Astrocyte of the cerebellum (primary cell): ENCODE measurements at regions not wholly inside any gene's neighbourhood (a gene's known extent, or its start where the extent isn't known, plus 50 kb on each side); places are given as distances from the start of the nearest gene placed in this dataset.

Source experiments
- DNase-seq: peaks from one replicate; pipeline ENCODE4 v3.0.0-alpha.2; 2011; ENCODE audit warnings: low read depth
- H3K4me3 ChIP-seq: 2 replicates; pipeline ENCODE4 v1.5.1; 2011; ENCODE audit warnings: mild to moderate bottlenecking, low read depth, low read length, moderate library complexity
- in situ Hi-C: cut with HindIII; loops from 2 replicates; pipeline ENCODE4 v1.10.0; 2017; ENCODE audit warnings: low sequenced_read_pairs
- TF ChIP-seq, protein P1 (sequence below): IDR thresholded peaks from 2 replicates; pipeline ENCODE4 v1.5.1; 2012; ENCODE audit warnings: low read length, low read depth, moderate library complexity, mild to moderate bottlenecking; ENCODE audit errors: missing control alignments

- TF ChIP-seq, protein P1, sequence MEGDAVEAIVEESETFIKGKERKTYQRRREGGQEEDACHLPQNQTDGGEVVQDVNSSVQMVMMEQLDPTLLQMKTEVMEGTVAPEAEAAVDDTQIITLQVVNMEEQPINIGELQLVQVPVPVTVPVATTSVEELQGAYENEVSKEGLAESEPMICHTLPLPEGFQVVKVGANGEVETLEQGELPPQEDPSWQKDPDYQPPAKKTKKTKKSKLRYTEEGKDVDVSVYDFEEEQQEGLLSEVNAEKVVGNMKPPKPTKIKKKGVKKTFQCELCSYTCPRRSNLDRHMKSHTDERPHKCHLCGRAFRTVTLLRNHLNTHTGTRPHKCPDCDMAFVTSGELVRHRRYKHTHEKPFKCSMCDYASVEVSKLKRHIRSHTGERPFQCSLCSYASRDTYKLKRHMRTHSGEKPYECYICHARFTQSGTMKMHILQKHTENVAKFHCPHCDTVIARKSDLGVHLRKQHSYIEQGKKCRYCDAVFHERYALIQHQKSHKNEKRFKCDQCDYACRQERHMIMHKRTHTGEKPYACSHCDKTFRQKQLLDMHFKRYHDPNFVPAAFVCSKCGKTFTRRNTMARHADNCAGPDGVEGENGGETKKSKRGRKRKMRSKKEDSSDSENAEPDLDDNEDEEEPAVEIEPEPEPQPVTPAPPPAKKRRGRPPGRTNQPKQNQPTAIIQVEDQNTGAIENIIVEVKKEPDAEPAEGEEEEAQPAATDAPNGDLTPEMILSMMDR = no peak
- in situ Hi-C loops = no loop called here
- no peak overlapping the region for H3K4me3 ChIP-seq
- DNase-seq = no peak
Measured at GRCh38 chr15:88741671-88742070, 61.6 kb upstream of the ACAN start.

DNA sequence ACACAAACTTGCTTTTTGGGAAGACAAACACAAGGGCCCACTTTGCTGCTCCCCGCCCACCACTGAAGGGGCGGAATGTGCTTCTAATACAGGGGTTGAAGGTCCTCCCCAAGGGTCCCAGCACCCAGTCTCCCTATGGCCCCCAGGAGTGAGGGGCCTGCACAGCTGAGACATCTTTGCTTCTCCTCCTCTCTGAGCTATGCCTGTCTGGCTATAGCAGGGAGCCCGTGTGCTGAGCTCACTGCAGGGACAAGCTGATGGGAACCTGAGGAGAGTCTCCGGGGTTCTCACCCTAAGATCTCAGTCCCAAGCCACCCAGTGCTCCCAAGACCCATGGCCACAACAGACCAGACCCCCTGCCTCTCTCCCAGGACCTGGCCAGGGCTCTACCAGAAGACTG lies 61.1 kb upstream of the ACAN start:
- TF ChIP-seq, protein P1 = no peak
- no peak for DNase-seq
- in situ Hi-C loops = no loop called here
- no peak overlapping the region for H3K4me3 ChIP-seq

DNA sequence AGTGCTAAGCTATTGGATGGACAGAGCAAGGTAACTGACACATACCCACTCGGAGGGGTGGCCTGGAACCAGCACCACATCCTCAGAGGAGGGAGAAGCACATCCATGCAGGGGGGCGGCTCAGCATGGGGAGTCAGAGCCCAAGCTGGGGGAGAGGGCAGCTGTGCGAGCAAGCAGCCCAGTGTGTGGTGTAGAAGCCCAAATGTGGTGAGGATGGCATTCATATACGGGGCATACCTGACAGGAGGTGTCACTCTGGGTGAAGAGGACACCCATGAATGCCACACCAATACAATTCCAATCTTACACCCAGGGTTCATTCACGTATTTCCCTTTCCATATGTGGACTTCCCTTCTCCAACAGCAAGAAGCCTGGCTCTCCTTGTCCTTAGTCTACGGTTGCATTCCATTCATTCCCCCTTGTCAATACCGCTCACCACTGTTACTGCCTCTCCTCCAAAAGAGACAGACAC lies 58.7 kb upstream of the ACAN start:
- no peak for DNase-seq
- H3K4me3 ChIP-seq = no peak overlapping the region
- TF ChIP-seq, protein P1 = no peak
- in situ Hi-C loops = no loop called here

GRCh38 chr15:88745065-88745464 lies 58.2 kb upstream of the ACAN start:
- DNase-seq = no peak
- H3K4me3 ChIP-seq = no peak overlapping the region
- TF ChIP-seq, protein P1 = no peak
- in situ Hi-C loops = no loop called here

DNA sequence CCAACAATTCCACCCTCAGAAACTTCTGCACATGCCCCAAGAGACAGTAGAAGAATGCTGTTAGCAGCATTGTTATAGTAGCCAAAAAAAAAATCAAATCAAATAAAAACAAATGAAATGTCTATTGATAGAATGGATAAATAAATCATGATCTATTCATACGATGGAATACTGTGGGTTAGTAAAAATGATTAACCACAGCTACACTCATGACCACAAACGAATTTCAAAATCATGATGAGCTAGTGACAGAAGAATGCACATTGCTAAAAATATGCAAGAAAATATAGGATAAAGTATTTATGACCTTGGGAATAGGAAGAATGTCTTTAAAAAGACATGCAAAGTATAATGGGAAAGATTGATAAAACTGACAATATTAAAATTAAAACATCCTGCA lies 57.5 kb upstream of the ACAN start:
- TF ChIP-seq, protein P1 = no peak
- in situ Hi-C loops = no loop called here
- no peak overlapping the region for H3K4me3 ChIP-seq
- no peak for DNase-seq

DNA sequence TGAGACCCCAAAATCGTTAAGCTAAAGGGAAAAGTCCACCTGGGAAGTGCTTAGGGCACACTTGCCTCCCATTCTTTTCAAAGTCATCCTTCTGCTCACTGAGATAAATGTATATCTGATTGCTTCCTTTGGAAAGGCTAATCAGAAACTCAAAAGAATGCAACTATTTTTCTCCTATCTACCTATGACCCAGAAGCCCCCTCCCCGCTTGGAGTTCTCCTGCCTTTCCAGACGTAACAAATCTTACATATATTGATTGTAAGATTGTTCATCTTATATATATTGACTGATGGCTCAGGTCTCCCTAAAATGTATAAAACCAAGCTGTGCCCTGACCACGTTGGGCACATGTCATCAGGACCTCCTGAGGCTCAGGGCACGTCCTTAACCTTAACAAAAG lies 56.8 kb upstream of the ACAN start:
- TF ChIP-seq, protein P1 = no peak
- no peak for DNase-seq
- in situ Hi-C loops = no loop called here
- no peak overlapping the region for H3K4me3 ChIP-seq

DNA sequence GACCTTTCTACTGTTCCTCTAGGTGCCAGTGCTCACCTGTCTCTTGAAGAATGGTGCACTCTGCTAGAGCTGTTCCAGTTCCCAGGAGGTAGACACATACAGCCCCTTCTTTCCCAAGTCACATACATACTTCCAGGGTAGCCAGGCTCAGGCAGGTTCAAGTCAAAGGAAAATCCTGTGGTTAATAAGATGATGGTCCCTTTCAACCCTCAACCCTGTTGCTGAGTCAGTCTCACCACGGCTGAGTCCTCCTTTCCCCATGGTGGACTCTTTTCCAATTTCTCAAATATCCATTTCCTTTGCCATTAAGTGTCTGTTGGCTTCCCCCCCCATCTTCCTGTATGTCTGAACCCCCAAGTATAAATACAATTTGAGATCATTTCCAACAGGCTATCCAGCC lies 56.1 kb upstream of the ACAN start:
- no peak for DNase-seq
- no peak overlapping the region for H3K4me3 ChIP-seq
- TF ChIP-seq, protein P1 = no peak
- in situ Hi-C loops = no loop called here
